Dermis blood vessel endothelial cell (primary cell): ENCODE measurements at regions not wholly inside any gene's neighbourhood (a gene's known extent, or its start where the extent isn't known, plus 50 kb on each side); places are given as distances from the start of the nearest gene placed in this dataset.

ENCODE experiments used
- DNase-seq: peaks from one replicate; pipeline ENCODE4 v3.0.0; 2010

GRCh38 chr7:54960517-54960916 lies 58.3 kb upstream of the EGFR start:
- peak; percentile 28 for DNase-seq

- DNase-seq, result no peak
Measured at GRCh38 chr7:54961391-54961790, 57.4 kb upstream of the EGFR start.

GRCh38 chr7:54963155-54963554 lies 55.7 kb upstream of the EGFR start:
- no peak for DNase-seq

GRCh38 chr7:54964136-54964535 lies 54.7 kb upstream of the EGFR start:
- DNase-seq, result no peak

GRCh38 chr7:54967377-54967776 lies 51.4 kb upstream of the EGFR start:
- DNase-seq, result no peak

GRCh38 chr7:54968018-54968417 lies 50.8 kb upstream of the EGFR start:
- no peak for DNase-seq
